GM06990 (cell line): ENCODE measurements at regions not wholly inside any gene's neighbourhood (a gene's known extent, or its start where the extent isn't known, plus 50 kb on each side); places are given as distances from the start of the nearest gene placed in this dataset.

Experiments used
- DNase-seq: peaks from one replicate; pipeline ENCODE4 v3.0.0-alpha.2; 2011; ENCODE audit not compliant: insufficient read length; ENCODE audit errors: extremely low read depth
- H3K27me3 ChIP-seq: replicated peaks from 2 replicates; pipeline ENCODE4 v1.6.0; 2011; ENCODE audit warnings: low read length; ENCODE audit not compliant: control insufficient read depth, insufficient read depth
- H3K36me3 ChIP-seq: 2 replicates; pipeline ENCODE4 v1.5.1; 2011; ENCODE audit warnings: low read length; ENCODE audit not compliant: control insufficient read depth, insufficient read depth
- H3K4me3 ChIP-seq: replicated peaks from 2 replicates; pipeline ENCODE4 v1.5.1; 2011; ENCODE audit warnings: low read depth, mild to moderate bottlenecking, control low read depth, low read length
- TF ChIP-seq, protein P1 (sequence below): IDR thresholded peaks from 2 replicates; pipeline ENCODE4 v1.5.1; 2011; ENCODE audit warnings: low read length, control low read depth, mild to moderate bottlenecking, inconsistent platforms; ENCODE audit not compliant: insufficient read depth, poor library complexity, severe bottlenecking

DNA sequence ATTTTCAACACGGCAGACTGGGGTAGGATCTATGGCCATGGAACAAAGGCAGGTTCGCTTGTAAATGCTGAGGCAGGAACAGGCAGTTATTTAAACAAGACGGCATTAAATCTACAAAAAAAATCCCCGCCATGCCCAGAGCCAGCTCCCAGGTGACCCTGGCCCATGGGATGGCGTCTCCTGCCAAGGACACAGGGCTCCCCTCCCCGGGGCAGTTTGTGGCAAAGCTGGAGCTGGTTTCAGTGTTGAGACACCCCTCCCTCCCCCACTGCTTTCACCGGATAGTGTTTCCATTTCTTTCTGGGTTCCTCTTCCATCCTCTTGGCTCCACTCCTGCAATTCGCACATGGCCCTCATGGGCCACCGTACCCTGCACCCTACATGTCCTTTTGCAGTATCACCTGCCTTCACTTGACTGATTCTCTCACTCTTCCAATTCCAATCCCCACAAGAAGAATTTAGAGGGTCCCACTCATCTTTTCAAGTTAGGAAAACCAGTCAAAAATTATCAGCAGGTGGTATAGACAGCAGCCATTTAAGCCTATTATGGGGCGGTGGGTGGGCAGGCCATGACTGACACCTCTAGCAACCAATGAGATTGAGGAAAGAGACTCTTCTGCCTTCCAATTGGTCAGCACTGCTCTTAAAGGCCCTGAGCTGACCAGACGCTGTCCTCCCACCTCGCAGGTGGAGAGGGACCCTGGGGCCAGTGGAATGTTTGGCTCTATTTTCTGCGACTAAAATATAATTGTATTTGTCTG lies 52.0 kb downstream of the OLIG1 start:
- no peaks in the 10 kb centered on the region for H3K36me3 ChIP-seq
- TF ChIP-seq, protein P1, sequence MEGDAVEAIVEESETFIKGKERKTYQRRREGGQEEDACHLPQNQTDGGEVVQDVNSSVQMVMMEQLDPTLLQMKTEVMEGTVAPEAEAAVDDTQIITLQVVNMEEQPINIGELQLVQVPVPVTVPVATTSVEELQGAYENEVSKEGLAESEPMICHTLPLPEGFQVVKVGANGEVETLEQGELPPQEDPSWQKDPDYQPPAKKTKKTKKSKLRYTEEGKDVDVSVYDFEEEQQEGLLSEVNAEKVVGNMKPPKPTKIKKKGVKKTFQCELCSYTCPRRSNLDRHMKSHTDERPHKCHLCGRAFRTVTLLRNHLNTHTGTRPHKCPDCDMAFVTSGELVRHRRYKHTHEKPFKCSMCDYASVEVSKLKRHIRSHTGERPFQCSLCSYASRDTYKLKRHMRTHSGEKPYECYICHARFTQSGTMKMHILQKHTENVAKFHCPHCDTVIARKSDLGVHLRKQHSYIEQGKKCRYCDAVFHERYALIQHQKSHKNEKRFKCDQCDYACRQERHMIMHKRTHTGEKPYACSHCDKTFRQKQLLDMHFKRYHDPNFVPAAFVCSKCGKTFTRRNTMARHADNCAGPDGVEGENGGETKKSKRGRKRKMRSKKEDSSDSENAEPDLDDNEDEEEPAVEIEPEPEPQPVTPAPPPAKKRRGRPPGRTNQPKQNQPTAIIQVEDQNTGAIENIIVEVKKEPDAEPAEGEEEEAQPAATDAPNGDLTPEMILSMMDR = no peak
- no peak for DNase-seq
- H3K4me3 ChIP-seq = no peak overlapping the region
- H3K27me3 ChIP-seq = no peaks in the 10 kb centered on the region; the same call in 1 of the 2 replicates

DNA sequence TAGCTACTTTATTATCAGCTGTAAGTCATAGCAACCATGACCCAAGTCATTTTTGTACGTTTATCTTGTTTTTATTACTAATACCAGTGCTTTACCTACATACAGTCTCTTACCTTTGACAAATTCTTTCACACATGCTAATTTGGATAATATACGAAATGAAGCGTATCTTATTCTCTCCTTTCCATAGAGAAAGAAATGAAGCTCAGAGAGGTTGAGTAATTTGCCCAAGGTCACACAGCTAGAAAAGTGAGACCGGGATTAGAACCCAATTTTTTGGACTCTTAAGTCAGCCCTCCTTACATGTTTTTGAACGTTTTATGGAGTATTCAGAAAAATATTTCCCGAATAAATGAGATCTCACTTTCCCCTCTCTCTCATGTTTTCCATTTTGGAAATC lies 52.6 kb downstream of the OLIG1 start:
- H3K27me3 ChIP-seq = no peaks in the 10 kb centered on the region; the same call in 1 of the 2 replicates
- no peak for DNase-seq
- TF ChIP-seq, protein P1 = no peak
- H3K4me3 ChIP-seq = no peak overlapping the region
- no peaks in the 10 kb centered on the region for H3K36me3 ChIP-seq

DNA sequence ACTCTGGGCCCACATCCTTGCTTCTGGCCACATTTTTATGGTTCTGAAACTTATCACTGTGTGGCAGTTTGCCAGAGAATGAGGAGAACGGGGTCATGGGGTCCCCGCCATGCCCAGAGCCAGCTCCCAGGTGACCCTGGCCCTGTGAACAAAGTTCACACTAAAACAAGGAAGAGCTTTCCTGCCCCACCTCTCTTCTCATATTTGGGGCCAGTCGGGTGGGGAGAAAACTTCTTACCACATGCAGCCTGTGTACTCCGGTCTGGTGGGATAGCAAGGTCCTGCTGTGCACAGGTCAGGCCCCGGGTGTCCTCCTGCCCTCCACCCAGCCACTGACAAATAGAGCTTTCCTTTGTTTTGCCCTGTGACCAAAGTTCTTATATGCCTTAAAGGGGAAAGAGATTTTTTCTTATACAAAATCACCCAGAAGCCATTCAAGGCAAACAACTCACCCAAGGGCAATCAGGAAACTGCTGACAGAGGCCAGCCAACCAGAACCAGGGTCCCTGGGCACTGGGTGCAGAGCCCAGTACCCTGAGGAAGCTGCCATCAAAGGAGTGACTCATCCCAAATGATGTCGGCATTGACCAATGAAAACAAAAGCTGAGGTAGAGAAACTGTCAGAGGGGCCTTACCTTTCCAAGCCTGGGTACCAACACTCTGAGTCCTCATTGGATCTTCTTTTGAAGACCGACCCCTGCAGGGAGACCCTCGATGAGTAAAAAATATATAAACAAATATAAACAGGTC lies 53.6 kb downstream of the OLIG1 start:
- Histone ChIP-seq H3K36me3 (no peaks in the 10 kb centered on the region), H3K4me3 (no peak overlapping the region), H3K27me3 (no peaks in the 10 kb centered on the region; the same call in 1 of the 2 replicates)
- TF ChIP-seq, protein P1 = no peak
- no peak for DNase-seq

DNA sequence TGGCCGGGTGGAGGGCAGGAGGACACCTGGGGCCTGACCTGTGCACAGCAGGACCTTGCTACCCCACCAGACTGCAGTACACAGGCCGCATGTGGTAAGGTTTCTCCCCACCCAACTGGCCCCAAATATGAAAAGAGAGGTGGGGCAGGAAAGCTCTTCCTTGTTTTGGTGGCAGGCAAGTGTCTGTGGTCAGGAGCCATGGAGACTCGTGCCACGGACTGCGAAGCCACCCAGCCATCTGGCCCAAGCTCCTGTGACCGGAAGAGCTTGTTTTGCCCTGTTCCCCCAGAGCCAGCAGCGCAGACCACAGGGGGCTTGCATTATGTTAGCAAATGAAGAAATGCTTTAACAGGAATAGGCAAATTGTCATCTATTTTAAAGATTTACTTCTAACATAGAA lies 54.9 kb downstream of the OLIG1 start:
- TF ChIP-seq, protein P1 = no peak
- Histone ChIP-seq H3K36me3 (no peaks in the 10 kb centered on the region), H3K4me3 (no peak overlapping the region), H3K27me3 (no peaks in the 10 kb centered on the region; the same call in none of the 2 replicates)
- DNase-seq = no peak

DNA sequence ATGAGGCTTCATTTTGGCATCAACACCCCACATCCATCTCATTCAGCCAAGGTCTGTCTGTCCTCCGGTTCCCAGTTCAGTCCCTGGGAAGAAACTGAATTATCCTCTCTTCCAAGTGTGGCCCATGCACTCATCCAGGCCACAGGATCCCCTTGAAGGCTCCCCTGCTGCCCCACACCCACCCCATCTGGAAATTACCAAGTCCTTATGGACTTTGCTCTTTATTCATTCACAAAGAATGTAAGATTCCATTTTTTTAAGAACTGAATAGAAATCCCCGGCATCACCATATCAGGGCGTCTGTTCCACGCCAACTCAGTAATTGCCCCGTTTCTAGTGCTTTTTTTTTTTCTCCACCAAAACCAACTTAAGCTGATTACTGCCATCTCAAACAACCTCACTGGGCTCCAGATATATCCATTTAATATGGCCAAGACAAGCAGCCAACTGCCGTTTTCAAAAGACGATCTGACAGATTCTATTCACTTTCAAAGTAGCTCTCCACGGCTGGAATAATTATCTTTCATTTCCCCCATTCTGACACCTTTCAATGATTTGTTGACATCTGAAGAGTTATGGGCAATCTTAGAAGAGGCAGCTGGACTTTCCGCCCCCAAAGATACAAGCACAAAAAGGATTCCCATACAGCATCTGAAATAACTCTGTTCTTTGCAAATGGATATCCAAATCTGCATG lies 55.9 kb downstream of the OLIG1 start:
- no peak for DNase-seq

More for the DNA sequence above, 55.9 kb downstream of the OLIG1 start:
- TF ChIP-seq, protein P1 = no peak
- Histone ChIP-seq H3K4me3 (no peak overlapping the region), H3K36me3 (no peaks in the 10 kb centered on the region), H3K27me3 (no peaks in the 10 kb centered on the region; the same call in none of the 2 replicates)
